ENCODE measurements at regions not wholly inside any gene's neighbourhood (a gene's known extent, or its start where the extent isn't known, plus 50 kb on each side); places are given as distances from the start of the nearest gene placed in this dataset.

DNA sequence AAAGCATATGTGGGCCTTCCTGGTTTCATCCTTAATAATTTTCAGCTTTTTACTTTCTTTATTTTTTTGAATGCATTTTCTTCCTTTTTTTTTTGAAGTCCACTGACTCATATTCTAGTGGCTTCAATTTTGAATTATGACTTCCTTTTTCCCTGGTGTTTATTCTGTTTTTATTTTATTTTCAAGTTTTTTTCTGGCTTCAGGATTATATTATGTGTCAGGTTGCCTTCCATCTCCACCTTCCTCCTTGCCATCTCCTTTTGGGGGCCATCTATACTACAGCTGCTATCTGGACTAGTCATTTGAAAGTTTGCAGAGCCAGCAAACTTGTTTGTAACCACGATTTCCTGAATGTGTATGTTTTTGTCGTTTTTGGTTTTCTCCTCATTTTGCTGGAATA lies 117.6 kb downstream of the LEPR start:
- no peak for TF ChIP-seq EZH2 (optimal IDR thresholded peaks at IDR 0.05; ENCODE audit: low read depth, low read length)
- TF ChIP-seq, protein P1, sequence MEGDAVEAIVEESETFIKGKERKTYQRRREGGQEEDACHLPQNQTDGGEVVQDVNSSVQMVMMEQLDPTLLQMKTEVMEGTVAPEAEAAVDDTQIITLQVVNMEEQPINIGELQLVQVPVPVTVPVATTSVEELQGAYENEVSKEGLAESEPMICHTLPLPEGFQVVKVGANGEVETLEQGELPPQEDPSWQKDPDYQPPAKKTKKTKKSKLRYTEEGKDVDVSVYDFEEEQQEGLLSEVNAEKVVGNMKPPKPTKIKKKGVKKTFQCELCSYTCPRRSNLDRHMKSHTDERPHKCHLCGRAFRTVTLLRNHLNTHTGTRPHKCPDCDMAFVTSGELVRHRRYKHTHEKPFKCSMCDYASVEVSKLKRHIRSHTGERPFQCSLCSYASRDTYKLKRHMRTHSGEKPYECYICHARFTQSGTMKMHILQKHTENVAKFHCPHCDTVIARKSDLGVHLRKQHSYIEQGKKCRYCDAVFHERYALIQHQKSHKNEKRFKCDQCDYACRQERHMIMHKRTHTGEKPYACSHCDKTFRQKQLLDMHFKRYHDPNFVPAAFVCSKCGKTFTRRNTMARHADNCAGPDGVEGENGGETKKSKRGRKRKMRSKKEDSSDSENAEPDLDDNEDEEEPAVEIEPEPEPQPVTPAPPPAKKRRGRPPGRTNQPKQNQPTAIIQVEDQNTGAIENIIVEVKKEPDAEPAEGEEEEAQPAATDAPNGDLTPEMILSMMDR (IDR thresholded peaks at IDR 0.05; ENCODE audit: low read length) = no peak
- no peak for TF ChIP-seq EZH2phosphoT487 (IDR thresholded peaks at IDR 0.05; ENCODE audit: low read length)

Measured in MM.1S (cell line).